HUES64 (cell line): ENCODE measurements at regions not wholly inside any gene's neighbourhood (a gene's known extent, or its start where the extent isn't known, plus 50 kb on each side); places are given as distances from the start of the nearest gene placed in this dataset.

Experiments
- H3K27ac ChIP-seq: 2 replicates; pipeline ENCODE4 v1.7.0; 2013; ENCODE audit warnings: low read depth, low read length, inconsistent platforms
- H3K27me3 ChIP-seq: 2 replicates; pipeline ENCODE4 v1.6.1; 2013; ENCODE audit warnings: mild to moderate bottlenecking, low read length; ENCODE audit not compliant: insufficient read depth
- H3K36me3 ChIP-seq: 2 replicates; pipeline ENCODE4 v1.6.1; 2013; ENCODE audit warnings: mild to moderate bottlenecking, low read length; ENCODE audit not compliant: insufficient read depth
- H3K4me1 ChIP-seq: 2 replicates; pipeline ENCODE4 v1.6.1; 2013; ENCODE audit warnings: mild to moderate bottlenecking, low read length, moderate library complexity; ENCODE audit not compliant: insufficient read depth
- H3K4me3 ChIP-seq: 2 replicates; pipeline ENCODE4 v1.5.1; 2013; ENCODE audit warnings: mild to moderate bottlenecking, low read length, moderate library complexity
- H3K9ac ChIP-seq: 2 replicates; pipeline ENCODE4 v1.6.1; 2013; ENCODE audit warnings: mild to moderate bottlenecking, low read depth, low read length
- H3K9me3 ChIP-seq: 2 replicates; pipeline ENCODE4 v1.6.1; 2013; ENCODE audit warnings: low read depth, low read length; ENCODE audit not compliant: insufficient read depth
- WGBS: fragments of 150-250, 120-280 bp; methylation state at CpG from one replicate; pipeline ENCODE4 v1.1.7; 2013; ENCODE audit warnings: missing lambda C conversion rate; 5-methylcytosine and 5-hydroxymethylcytosine counted together

- H3K27ac ChIP-seq = no peak overlapping the region
- H3K36me3 ChIP-seq = no peaks in the 10 kb centered on the region
- WGBS = 96% methylated on average over 2 of the region's 2 CpGs
- no peak overlapping the region for H3K4me3 ChIP-seq
- no peak overlapping the region for H3K9ac ChIP-seq
- H3K4me1 ChIP-seq = peaks cover 5% of the 10 kb centered on the region; the same call in 1 of the 2 replicates
- no peaks in the 10 kb centered on the region for H3K27me3 ChIP-seq
- no peaks in the 10 kb centered on the region for H3K9me3 ChIP-seq
These were observed 285.1 kb downstream of the TMX3 start for GRCh38 chr18:68429841-68430240.

GRCh38 chr18:68429111-68429510, 285.8 kb downstream of the TMX3 start:
- 97% methylated on average over 4 of the region's 6 CpGs for WGBS
- Histone ChIP-seq H3K4me3 (no peak overlapping the region), H3K9ac (no peak overlapping the region), H3K27me3 (no peaks in the 10 kb centered on the region), H3K9me3 (no peaks in the 10 kb centered on the region), H3K27ac (no peak overlapping the region), H3K36me3 (no peaks in the 10 kb centered on the region), H3K4me1 (peaks cover 5% of the 10 kb centered on the region; the same call in 1 of the 2 replicates)

- WGBS = 81% methylated on average over 2 of the region's 2 CpGs
- Histone ChIP-seq H3K9ac (no peak overlapping the region), H3K4me3 (no peak overlapping the region), H3K36me3 (no peaks in the 10 kb centered on the region), H3K9me3 (no peaks in the 10 kb centered on the region), H3K27ac (no peak overlapping the region), H3K4me1 (peaks cover 5% of the 10 kb centered on the region; the same call in 1 of the 2 replicates), H3K27me3 (no peaks in the 10 kb centered on the region)
These were observed 286.2 kb downstream of the TMX3 start for GRCh38 chr18:68428661-68429060.

- no peak overlapping the region for H3K9ac ChIP-seq
- H3K36me3 ChIP-seq = no peaks in the 10 kb centered on the region
- 74% methylated on average over 2 of the region's 2 CpGs for WGBS
- no peaks in the 10 kb centered on the region for H3K27me3 ChIP-seq
- H3K4me1 ChIP-seq = peaks cover 5% of the 10 kb centered on the region; the same call in 1 of the 2 replicates
- no peak overlapping the region for H3K4me3 ChIP-seq
- H3K27ac ChIP-seq = no peak overlapping the region
- H3K9me3 ChIP-seq = no peaks in the 10 kb centered on the region; the same call in 1 of the 2 replicates
These were observed 286.9 kb downstream of the TMX3 start for GRCh38 chr18:68427951-68428401.

DNA sequence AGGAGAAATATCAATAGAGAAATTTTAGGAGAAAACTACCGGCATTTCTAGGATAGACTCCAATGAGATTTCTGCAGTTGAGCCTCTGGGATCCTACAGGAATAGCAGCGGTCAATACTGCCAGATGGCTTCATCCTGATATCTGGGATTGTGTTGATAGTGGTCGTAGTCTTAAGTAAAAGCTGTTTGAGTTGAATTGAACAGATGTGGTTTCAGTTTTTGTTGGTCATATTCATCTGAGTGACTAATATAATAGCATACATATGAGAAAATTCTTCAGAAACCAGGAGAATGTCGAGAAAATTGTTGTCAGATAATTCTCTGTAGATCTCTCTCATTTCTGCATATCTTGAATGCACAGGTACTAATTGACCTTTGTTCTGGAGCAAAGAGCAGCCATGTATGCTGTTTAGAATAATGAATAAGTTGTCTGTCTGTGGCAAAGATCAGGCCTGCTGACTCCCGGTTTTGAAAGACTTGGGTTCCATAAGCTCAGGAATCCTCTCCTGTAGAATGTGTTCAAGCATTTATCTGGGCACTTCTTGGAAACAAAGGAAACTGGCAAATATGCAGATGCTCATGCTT, 288.1 kb downstream of the TMX3 start:
- Histone ChIP-seq H3K9me3 (no peaks in the 10 kb centered on the region; the same call in 1 of the 2 replicates), H3K9ac (no peak overlapping the region), H3K27ac (no peak overlapping the region), H3K4me3 (no peak overlapping the region), H3K27me3 (no peaks in the 10 kb centered on the region), H3K4me1 (peaks cover 5% of the 10 kb centered on the region; the same call in 1 of the 2 replicates), H3K36me3 (no peaks in the 10 kb centered on the region)
- WGBS = 95% methylated on average over 5 of the region's 5 CpGs

GRCh38 chr18:68418881-68419280, 296.0 kb downstream of the TMX3 start:
- H3K27ac ChIP-seq = no peak overlapping the region
- WGBS = 88% methylated on average over 4 of the region's 5 CpGs
- H3K4me1 ChIP-seq = peaks cover 4% of the 10 kb centered on the region; the same call in 1 of the 2 replicates
- H3K9ac ChIP-seq = no peak overlapping the region
- no peaks in the 10 kb centered on the region for H3K27me3 ChIP-seq
- no peak overlapping the region for H3K4me3 ChIP-seq
- no peaks in the 10 kb centered on the region for H3K36me3 ChIP-seq
- no peaks in the 10 kb centered on the region; the same call in 1 of the 2 replicates for H3K9me3 ChIP-seq

DNA sequence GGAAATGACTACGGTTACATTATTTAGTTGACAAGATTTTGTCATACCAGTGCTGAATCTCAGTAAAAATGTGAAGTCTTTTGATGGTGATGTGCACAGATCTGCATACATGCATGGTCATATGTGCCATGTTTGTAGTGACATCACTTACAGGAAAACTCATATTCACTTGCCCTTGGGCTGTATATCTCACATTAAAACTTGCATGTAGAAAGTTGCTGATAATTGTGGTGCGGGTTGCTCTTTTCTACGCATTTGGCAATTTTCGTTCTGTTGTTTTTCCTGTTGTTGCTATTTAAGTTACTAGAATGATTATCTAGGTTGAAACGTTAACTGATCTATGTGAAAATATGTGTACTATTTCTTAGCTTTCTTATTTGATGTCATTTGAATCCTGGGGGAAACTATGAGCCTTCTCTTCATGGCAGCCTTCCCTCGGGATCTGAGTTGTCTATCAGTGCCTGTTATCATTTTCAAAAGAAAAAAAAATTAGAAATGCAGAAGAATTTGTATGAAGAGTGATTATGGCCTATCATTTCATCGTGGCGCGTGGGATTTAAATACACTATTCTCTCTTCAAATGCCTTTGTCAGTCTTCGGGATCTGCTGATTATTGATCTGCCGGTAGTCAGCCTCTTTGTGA, 296.6 kb downstream of the TMX3 start:
- Histone ChIP-seq H3K36me3 (no peaks in the 10 kb centered on the region), H3K9ac (no peak overlapping the region), H3K4me3 (no peak overlapping the region), H3K27ac (no peak overlapping the region), H3K4me1 (peaks cover 4% of the 10 kb centered on the region; the same call in 1 of the 2 replicates), H3K9me3 (no peaks in the 10 kb centered on the region; the same call in 1 of the 2 replicates), H3K27me3 (no peaks in the 10 kb centered on the region)
- WGBS = 98% methylated on average over 6 of the region's 11 CpGs

DNA sequence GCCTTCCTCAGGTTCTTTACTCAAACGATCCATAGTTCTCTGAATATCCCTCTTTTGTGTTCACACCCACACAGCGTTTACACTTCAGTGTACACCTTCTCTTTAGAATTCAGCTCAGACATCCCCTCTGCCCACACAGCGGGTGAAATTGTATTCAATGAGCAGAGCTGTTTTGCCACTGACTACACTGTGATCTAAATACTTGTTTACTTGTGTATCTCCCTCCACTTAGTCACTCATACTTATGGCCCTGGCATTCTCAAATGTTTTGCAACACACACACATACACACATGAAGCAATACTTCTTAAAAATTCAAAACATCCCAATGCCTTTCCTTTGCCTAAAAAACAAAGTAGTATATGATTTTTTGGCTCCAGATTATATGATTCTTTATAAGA, 297.1 kb downstream of the TMX3 start:
- no peak overlapping the region for H3K9ac ChIP-seq
- 88% methylated on average over 3 of the region's 3 CpGs for WGBS
- H3K27me3 ChIP-seq = no peaks in the 10 kb centered on the region
- H3K9me3 ChIP-seq = no peaks in the 10 kb centered on the region; the same call in 1 of the 2 replicates
- no peaks in the 10 kb centered on the region for H3K36me3 ChIP-seq
- H3K4me1 ChIP-seq = peaks cover 4% of the 10 kb centered on the region; the same call in 1 of the 2 replicates
- H3K4me3 ChIP-seq = no peak overlapping the region
- no peak overlapping the region for H3K27ac ChIP-seq

DNA sequence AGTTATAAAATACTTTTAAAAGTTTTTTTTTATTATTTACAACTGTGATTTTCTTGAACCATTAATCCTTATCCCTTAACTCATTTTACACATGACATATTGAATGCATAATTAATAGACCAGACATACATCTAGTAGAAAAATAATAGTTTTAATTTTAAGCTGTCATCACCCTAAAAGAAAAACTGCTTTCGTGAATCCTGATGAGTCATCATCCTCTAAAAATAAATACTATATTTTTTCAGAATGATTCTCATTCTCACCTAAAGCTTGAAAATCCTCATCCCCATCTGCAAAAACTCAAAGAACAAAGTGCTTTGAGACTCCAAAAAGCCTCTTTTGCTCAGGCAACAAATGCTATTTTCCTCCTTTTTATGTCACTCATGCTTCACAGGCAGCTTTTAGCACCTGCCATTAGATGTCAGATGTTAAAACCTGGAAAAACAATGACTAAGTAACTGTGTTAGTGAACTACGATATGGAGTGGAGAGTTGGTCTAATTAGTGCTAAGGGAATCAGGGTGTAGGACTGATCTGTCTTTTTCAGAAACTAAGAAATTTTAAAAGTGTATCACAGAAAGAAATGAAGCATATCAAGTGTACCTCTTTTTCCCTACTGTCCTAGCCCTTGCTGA, 297.6 kb downstream of the TMX3 start:
- Histone ChIP-seq H3K36me3 (no peaks in the 10 kb centered on the region), H3K27me3 (no peaks in the 10 kb centered on the region), H3K4me3 (no peak overlapping the region), H3K4me1 (peaks cover 4% of the 10 kb centered on the region; the same call in 1 of the 2 replicates), H3K9ac (no peak overlapping the region), H3K9me3 (no peaks in the 10 kb centered on the region), H3K27ac (no peak overlapping the region)
- 90% methylated on average over 2 of the region's 2 CpGs for WGBS

- Histone ChIP-seq H3K9ac (no peak overlapping the region), H3K27me3 (no peaks in the 10 kb centered on the region), H3K36me3 (no peaks in the 10 kb centered on the region), H3K27ac (no peak overlapping the region), H3K9me3 (no peaks in the 10 kb centered on the region), H3K4me3 (no peak overlapping the region), H3K4me1 (peaks cover 4% of the 10 kb centered on the region; the same call in 1 of the 2 replicates)
- WGBS = 95% methylated on average over 2 of the region's 2 CpGs
These were observed 300.5 kb downstream of the TMX3 start for GRCh38 chr18:68414407-68414806.

DNA sequence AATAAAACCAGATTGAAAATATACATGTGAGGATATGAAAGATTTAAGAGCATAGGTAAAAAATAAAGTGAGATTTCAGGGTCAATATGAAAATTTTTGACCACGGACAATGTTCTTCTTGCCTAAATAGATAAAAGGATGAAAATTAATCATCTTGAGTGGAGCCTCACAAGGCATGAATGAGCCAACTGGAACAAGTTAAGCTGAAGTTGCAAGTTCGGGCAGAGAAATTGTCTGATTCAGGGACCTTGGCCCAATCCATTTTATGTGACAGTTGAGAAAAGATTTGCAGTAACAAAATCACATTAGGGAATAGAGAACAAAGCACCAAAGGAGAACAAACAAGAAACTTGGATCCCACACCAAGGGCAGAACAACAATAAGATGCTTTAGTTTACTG, 305.3 kb downstream of the TMX3 start:
- 92% methylated on average over 2 of the region's 2 CpGs for WGBS
- no peak overlapping the region for H3K9ac ChIP-seq
- no peaks in the 10 kb centered on the region for H3K9me3 ChIP-seq
- no peaks in the 10 kb centered on the region for H3K27me3 ChIP-seq
- H3K4me3 ChIP-seq = no peak overlapping the region
- H3K36me3 ChIP-seq = no peaks in the 10 kb centered on the region
- no peak overlapping the region for H3K27ac ChIP-seq
- 0 out of 2 replicates have a peak, but pooled peaks cover 1% of the 10 kb centered on the region for H3K4me1 ChIP-seq
